GM12872 (cell line): ENCODE measurements at regions not wholly inside any gene's neighbourhood (a gene's known extent, or its start where the extent isn't known, plus 50 kb on each side); places are given as distances from the start of the nearest gene placed in this dataset.

Experiments
- TF ChIP-seq, protein P1 (sequence below): IDR thresholded peaks from 3 replicates; pipeline ENCODE4 v1.5.1; 2011; ENCODE audit warnings: low read depth, mild to moderate bottlenecking, low read length, moderate library complexity; ENCODE audit not compliant: insufficient read depth

DNA sequence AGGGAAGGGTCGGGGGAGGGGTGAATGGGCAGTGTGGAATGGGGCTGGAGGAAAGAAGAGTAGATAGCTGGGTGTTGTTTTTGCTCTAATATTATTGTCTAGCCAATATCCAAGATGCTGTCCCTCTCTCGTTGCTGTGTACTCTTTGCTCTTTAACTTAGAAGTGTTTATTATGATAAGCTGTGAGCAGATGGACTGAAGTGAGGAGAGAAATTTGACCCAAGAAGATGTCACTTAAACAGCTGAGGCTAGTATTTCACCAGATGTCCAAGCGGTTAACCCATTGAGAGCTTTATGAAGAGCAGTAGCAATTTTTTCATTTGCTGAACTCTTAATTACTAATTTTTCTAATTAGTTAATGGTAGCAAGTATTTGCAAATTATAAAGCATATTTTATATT lies 212.2 kb upstream of the TP63 start:
- TF ChIP-seq, protein P1, sequence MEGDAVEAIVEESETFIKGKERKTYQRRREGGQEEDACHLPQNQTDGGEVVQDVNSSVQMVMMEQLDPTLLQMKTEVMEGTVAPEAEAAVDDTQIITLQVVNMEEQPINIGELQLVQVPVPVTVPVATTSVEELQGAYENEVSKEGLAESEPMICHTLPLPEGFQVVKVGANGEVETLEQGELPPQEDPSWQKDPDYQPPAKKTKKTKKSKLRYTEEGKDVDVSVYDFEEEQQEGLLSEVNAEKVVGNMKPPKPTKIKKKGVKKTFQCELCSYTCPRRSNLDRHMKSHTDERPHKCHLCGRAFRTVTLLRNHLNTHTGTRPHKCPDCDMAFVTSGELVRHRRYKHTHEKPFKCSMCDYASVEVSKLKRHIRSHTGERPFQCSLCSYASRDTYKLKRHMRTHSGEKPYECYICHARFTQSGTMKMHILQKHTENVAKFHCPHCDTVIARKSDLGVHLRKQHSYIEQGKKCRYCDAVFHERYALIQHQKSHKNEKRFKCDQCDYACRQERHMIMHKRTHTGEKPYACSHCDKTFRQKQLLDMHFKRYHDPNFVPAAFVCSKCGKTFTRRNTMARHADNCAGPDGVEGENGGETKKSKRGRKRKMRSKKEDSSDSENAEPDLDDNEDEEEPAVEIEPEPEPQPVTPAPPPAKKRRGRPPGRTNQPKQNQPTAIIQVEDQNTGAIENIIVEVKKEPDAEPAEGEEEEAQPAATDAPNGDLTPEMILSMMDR, result no peak

DNA sequence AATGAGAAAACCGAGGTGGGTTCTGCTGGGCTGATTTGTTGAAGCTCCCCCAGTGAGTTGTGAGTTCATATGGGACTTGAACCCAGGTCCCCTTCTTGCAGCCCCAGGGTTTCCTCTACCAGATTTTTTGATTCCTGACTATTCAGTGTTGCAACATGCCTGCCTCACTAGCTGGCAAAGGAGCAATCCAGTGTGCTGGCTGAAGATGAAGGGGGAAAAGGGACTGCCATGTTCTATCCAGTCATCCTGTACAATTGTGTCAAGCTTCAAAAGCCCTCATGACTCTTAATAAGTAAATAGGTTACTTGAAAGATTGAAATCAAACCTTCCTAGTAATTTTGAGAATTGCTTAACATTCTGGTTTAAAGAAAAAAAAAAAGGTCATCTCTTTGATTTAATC lies 211.5 kb upstream of the TP63 start:
- TF ChIP-seq, protein P1, result no peak

DNA sequence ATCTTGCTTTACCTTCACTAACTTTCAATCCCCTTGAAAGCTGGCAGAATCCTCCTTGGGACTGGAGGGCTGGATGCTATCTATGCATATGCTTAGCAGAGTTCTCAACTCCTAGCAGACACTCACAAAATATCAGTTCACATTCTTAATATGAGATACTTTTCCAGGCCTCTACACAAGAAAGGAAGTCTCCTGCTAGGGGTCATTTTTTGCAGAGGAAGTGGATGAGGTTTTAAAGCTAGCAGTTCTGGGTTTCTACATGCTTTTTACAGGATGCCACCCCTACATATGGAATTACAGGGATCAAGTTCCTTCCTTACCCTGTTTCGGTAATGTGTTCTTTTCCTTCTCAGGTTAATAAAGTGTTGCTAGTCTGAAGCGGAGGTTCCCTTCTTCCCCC lies 206.3 kb upstream of the TP63 start:
- TF ChIP-seq, protein P1, result no peak

DNA sequence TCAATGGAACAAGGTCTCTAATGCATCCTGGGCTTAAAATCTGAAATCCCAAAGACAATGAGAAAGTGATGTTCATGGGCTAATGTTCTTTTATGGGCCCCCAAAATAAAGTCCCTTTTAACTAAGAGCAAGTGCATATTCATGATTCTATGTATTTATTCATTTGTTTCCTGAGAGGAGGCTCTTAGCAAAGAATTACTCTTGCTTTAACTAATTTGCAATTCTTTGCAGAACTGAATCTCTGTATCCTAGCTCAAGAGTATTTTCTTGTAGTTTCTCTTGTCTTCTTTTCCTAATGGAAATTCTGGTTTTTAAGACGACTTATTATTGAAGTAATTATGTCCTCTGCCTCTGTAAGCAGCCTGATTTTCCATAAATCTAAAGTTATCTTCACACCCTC lies 202.2 kb upstream of the TP63 start:
- TF ChIP-seq, protein P1, result no peak

DNA sequence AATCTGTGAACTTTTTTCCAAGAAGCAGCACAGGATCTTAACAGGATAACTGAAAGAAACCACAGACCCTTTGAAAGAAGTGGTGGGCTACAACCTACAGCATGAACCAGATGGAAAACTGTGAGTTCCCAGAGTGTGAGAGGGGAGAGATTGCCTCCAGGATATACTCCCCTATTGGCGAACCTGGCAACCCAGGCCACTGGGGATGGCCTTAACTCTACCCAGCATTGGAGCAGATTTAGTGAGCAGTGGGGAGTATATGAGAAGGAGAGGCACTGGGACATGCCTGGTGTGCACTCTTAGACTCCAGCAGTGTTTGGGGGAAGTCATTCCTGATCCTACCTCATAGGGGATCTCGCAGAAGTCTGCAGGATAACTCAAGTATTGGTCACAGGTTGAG lies 201.0 kb upstream of the TP63 start:
- TF ChIP-seq, protein P1, result no peak

DNA sequence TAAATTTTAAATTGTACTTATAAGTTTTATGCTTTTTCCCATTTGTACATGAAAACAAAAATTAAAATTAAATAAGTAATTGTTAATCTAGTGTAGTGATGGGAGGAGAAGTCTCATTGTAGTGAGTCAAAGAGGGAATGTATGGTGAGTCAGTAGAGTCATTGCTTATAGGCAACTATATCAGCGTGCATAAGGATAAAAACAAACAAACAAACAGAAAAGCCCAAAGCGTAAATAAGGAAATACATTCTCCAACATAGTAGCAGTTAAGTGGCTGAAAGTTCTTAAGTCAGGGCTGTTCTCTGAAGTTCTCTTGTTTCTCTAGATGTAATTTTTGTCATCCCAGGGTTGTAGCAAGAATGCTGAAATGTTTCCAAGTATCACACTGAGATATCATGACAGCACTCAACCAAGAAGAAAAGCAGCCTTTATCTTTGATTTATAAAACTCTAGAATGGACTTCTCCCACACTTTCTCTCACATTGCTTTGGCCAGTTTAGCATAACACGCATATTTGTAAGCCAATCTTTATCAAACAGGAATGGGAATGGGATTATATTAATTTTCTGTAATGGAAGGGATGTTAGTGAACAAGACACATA lies 184.1 kb upstream of the TP63 start:
- TF ChIP-seq, protein P1, result no peak

DNA sequence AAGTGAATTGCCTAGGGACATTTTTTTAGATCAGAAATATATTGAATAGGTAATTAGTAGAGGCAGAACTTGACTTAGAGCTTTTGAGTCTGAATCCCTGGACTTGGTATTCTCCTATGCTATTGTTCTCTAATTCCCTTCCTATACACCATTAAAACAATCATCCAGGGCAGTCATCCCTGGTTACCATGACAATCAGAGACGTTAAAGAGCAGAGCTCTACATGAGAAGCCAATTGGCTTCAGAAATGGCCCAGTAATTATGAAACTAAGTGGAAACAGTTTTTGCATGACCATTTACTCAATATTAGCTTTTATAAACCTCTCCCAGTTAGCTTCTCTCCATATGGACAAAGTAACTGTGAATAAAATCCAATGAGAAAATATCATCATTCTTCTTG lies 182.1 kb upstream of the TP63 start:
- TF ChIP-seq, protein P1, result no peak
